Suprapubic skin (tissue), 4 donors: ENCODE measurements at regions not wholly inside any gene's neighbourhood (a gene's known extent, or its start where the extent isn't known, plus 50 kb on each side); places are given as distances from the start of the nearest gene placed in this dataset.

Source experiments
- EP300 ChIP-seq: sonication (generic); formaldehyde crosslinking; IDR thresholded peaks from one replicate; pipeline ENCODE4 v1.6.1; 2017; ENCODE audit warnings: antibody characterized with exemption
- POLR2A ChIP-seq, 2 donors: fragments of 450-650 bp; IDR thresholded peaks; one replicate each; pipeline ENCODE4 v1.6.1; 2017; ENCODE audit warnings: antibody characterized with exemption in 2 of 2, mild to moderate bottlenecking in 2 of 2, moderate library complexity in 2 of 2
- POLR2AphosphoS5 ChIP-seq, 3 donors: sonication (generic); formaldehyde crosslinking; IDR thresholded peaks; one replicate each; pipeline ENCODE4 v1.6.1; 2017; ENCODE audit warnings: antibody characterized with exemption in 3 of 3
- TF ChIP-seq, protein P1 (sequence below), 2 donors: fragments of 200-600 bp in 1 of 2; fragments of 450-650 bp in 1 of 2; sonication (generic) in 1 of 2; IDR thresholded peaks; one replicate each; pipeline ENCODE4 v1.5.1; 2016 to 2019; ENCODE audit warnings: antibody characterized with exemption in 2 of 2, mild to moderate bottlenecking in 1 of 2, moderate library complexity in 1 of 2

DNA sequence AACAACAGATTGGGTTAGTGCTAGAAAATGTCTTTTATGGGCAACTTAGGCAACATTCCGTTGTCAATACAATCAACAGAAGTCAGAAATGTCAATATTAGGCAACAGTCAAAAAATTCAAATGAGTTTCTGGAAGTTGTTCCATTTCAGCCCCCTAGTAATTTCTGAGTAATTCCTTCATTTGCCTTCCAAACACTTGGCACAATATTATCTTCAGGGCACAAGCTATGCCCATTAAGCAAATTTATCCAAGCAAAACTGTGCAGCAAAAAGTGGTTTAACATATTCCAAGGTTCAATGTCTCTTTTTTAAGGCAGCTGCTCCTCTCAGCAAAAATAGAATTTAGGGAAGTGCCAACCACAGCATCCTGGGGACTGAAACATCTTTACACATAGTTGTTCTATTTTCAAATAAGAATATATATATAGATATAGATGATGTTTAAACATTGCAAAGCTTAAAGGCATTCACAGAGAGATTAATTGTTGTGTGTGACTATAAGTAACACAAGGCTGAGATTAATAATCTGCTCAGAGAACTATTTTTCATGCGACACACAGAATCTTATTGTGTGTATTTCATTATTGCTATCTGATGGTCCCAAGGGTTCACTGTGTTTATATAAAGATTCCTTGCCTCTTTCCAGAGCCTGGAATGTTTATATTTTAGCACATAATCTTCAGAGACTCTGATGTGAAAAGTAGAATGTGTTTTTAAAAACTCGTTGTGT is 75.2 kb upstream of the ADTRP start:
- TF ChIP-seq, protein P1, sequence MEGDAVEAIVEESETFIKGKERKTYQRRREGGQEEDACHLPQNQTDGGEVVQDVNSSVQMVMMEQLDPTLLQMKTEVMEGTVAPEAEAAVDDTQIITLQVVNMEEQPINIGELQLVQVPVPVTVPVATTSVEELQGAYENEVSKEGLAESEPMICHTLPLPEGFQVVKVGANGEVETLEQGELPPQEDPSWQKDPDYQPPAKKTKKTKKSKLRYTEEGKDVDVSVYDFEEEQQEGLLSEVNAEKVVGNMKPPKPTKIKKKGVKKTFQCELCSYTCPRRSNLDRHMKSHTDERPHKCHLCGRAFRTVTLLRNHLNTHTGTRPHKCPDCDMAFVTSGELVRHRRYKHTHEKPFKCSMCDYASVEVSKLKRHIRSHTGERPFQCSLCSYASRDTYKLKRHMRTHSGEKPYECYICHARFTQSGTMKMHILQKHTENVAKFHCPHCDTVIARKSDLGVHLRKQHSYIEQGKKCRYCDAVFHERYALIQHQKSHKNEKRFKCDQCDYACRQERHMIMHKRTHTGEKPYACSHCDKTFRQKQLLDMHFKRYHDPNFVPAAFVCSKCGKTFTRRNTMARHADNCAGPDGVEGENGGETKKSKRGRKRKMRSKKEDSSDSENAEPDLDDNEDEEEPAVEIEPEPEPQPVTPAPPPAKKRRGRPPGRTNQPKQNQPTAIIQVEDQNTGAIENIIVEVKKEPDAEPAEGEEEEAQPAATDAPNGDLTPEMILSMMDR (IDR thresholded peaks at IDR 0.05), result no peak
- TF ChIP-seq EP300 (no peak), POLR2A (IDR thresholded peaks at IDR 0.05) (no peak), POLR2AphosphoS5 (IDR thresholded peaks at IDR 0.05) (no peak)
